GM18502 (cell line): ENCODE measurements at regions not wholly inside any gene's neighbourhood (a gene's known extent, or its start where the extent isn't known, plus 50 kb on each side); places are given as distances from the start of the nearest gene placed in this dataset.

Experiments used
- ATAC-seq: cut with Tn5 transposase; IDR thresholded peaks from one replicate; pipeline ENCODE4 v1.9.1; 2021; ENCODE audit warnings: mild to moderate bottlenecking; ENCODE audit not compliant: unreplicated experiment, poor library complexity

GRCh38 chr6:91705646-91706045 lies 1118.8 kb upstream of the MAP3K7 start:
- ATAC-seq, result no peak

- ATAC-seq, result no peak
Observed at GRCh38 chr6:91704531-91704930, 1117.7 kb upstream of the MAP3K7 start.

- no peak for ATAC-seq
Observed at GRCh38 chr6:91697010-91697695, 1110.3 kb upstream of the MAP3K7 start.

- no peak for ATAC-seq
Observed at GRCh38 chr6:91695221-91695620, 1108.3 kb upstream of the MAP3K7 start.

GRCh38 chr6:91694016-91694654 lies 1107.3 kb upstream of the MAP3K7 start:
- ATAC-seq, result no peak

GRCh38 chr6:91691449-91691848 lies 1104.6 kb upstream of the MAP3K7 start:
- no peak for ATAC-seq

GRCh38 chr6:91683240-91683639 lies 1096.4 kb upstream of the MAP3K7 start:
- no peak for ATAC-seq

GRCh38 chr6:91681296-91681695 lies 1094.4 kb upstream of the MAP3K7 start:
- ATAC-seq, result no peak

GRCh38 chr6:91678679-91679446 lies 1092.0 kb upstream of the MAP3K7 start:
- ATAC-seq, result no peak

- no peak for ATAC-seq
Observed at GRCh38 chr6:91672201-91672600, 1085.3 kb upstream of the MAP3K7 start.

GRCh38 chr6:91669871-91670268 lies 1083.0 kb upstream of the MAP3K7 start:
- ATAC-seq, result no peak

GRCh38 chr6:91669154-91669870 lies 1082.4 kb upstream of the MAP3K7 start:
- no peak for ATAC-seq

GRCh38 chr6:91667596-91667995 lies 1080.7 kb upstream of the MAP3K7 start:
- ATAC-seq, result no peak

- peak; percentile 66 for ATAC-seq
Observed at GRCh38 chr6:91664327-91664959, 1077.6 kb upstream of the MAP3K7 start.

- no peak for ATAC-seq
Observed at GRCh38 chr6:91660893-91661292, 1074.0 kb upstream of the MAP3K7 start.

- no peak for ATAC-seq
Observed at GRCh38 chr6:91659891-91660290, 1073.0 kb upstream of the MAP3K7 start.

- ATAC-seq, result no peak
Observed at GRCh38 chr6:91654793-91655192, 1067.9 kb upstream of the MAP3K7 start.

- no peak for ATAC-seq
Observed at GRCh38 chr6:91654357-91654756, 1067.5 kb upstream of the MAP3K7 start.

- ATAC-seq, result no peak
Observed at GRCh38 chr6:91653895-91654294, 1067.0 kb upstream of the MAP3K7 start.

- no peak for ATAC-seq
Observed at GRCh38 chr6:91653076-91653723, 1066.3 kb upstream of the MAP3K7 start.
